Nephron progenitor cell (in vitro differentiated cells): ENCODE measurements at regions not wholly inside any gene's neighbourhood (a gene's known extent, or its start where the extent isn't known, plus 50 kb on each side); places are given as distances from the start of the nearest gene placed in this dataset.

ENCODE experiments used
- DNase-seq: peaks from one replicate; pipeline ENCODE4 v3.0.0; 2021
- H3K27ac Mint-ChIP-seq: 2 replicates; pipeline ENCODE4 v1.8.0; 2021; ENCODE audit warnings: mild to moderate bottlenecking, moderate library complexity, mixed read lengths
- H3K27me3 Mint-ChIP-seq: 2 replicates; pipeline ENCODE4 v1.8.0; 2021; ENCODE audit warnings: mild to moderate bottlenecking, low read depth, mixed read lengths; ENCODE audit not compliant: poor library complexity
- H3K36me3 Mint-ChIP-seq: 2 replicates; pipeline ENCODE4 v1.8.0; 2021; ENCODE audit warnings: low read depth, mixed read lengths
- H3K4me1 Mint-ChIP-seq: 2 replicates; pipeline ENCODE4 v1.8.0; 2021; ENCODE audit warnings: mixed read lengths
- H3K4me3 Mint-ChIP-seq: 2 replicates; pipeline ENCODE4 v1.8.0; 2021; ENCODE audit warnings: mild to moderate bottlenecking, moderate library complexity, mixed read lengths
- H3K9me3 Mint-ChIP-seq: 2 replicates; pipeline ENCODE4 v1.8.0; 2021; ENCODE audit warnings: mild to moderate bottlenecking, moderate library complexity, mixed read lengths
- TF ChIP-seq, protein P1 (sequence below): fragments of 200-600 bp; sonication (generic); IDR thresholded peaks from 2 replicates; pipeline ENCODE4 v1.5.0; 2021; ENCODE audit warnings: antibody characterized with exemption

DNA sequence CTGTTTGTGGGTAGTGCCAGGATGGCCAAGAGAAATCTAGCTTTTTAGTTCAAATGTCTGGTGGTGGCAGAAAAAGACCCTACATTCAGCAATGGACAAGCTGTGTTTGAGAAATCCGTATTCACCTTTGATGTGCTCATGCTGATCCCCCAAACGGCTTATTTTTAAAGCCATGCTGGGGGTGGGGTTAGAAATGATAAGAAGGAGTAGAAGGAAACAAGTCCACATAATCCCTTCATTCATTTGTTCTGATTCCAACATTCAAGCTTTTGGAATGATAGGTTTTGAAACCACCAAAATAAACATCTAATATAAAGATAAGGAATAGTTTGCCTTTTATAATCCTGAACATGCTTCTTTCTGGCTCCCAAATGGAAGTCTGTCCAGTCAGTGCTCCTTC lies 92.0 kb upstream of the DKK2 start:
- Mint-ChIP-seq H3K9me3 (no peaks in the 10 kb centered on the region), H3K36me3 (no peaks in the 10 kb centered on the region), H3K4me1 (peaks cover 5% of the 10 kb centered on the region), H3K4me3 (no peak overlapping the region), H3K27ac (no peak overlapping the region), H3K27me3 (no peaks in the 10 kb centered on the region)
- TF ChIP-seq, protein P1, sequence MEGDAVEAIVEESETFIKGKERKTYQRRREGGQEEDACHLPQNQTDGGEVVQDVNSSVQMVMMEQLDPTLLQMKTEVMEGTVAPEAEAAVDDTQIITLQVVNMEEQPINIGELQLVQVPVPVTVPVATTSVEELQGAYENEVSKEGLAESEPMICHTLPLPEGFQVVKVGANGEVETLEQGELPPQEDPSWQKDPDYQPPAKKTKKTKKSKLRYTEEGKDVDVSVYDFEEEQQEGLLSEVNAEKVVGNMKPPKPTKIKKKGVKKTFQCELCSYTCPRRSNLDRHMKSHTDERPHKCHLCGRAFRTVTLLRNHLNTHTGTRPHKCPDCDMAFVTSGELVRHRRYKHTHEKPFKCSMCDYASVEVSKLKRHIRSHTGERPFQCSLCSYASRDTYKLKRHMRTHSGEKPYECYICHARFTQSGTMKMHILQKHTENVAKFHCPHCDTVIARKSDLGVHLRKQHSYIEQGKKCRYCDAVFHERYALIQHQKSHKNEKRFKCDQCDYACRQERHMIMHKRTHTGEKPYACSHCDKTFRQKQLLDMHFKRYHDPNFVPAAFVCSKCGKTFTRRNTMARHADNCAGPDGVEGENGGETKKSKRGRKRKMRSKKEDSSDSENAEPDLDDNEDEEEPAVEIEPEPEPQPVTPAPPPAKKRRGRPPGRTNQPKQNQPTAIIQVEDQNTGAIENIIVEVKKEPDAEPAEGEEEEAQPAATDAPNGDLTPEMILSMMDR: no peak
- no peak for DNase-seq

DNA sequence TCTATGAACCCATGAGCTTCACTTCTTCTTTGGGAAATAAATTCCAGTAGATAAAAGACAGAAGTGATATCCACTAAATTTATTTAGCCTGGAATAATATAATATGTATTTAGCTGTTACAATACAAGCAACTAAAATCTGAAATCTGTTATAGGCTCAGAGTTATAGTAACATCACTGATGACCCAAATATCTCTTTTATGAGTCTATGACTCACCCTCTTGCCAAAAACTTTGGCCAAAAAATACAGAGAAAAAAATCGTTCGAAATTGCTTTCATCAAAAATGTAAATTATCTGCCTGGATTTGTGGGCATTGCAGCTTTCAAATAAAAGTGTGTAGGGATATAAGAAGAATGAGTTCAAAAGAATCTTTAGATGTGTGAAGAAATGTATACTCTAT lies 89.4 kb upstream of the DKK2 start:
- no peak overlapping the region for H3K27ac Mint-ChIP-seq
- TF ChIP-seq, protein P1: no peak
- H3K4me1 Mint-ChIP-seq: peaks cover 15% of the 10 kb centered on the region

DNA sequence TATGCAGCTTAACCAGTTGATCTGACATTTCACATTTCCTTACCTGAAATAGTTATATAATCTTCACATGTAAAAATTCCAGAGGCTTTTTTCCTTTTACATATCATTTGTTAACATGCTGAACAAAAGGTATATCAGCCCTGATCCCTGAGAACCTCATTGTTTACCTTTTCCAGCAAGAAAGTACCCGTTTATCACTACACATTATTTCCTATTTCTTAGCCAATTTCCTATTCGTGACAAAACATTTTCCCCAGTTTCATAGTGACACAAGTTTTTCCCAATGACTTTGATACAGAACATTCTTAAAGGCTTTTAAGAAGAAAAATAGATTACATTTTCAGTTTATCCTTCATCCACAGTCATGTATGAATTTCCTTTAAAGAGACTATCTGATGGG lies 86.6 kb upstream of the DKK2 start:
- DNase-seq: no peak
- Mint-ChIP-seq H3K36me3 (no peaks in the 10 kb centered on the region), H3K27ac (no peak overlapping the region), H3K4me3 (no peak overlapping the region), H3K27me3 (no peaks in the 10 kb centered on the region), H3K4me1 (peaks cover 19% of the 10 kb centered on the region), H3K9me3 (no peaks in the 10 kb centered on the region)
- TF ChIP-seq, protein P1: no peak

More for the DNA sequence above, 89.4 kb upstream of the DKK2 start:
- DNase-seq: no peak
- Mint-ChIP-seq H3K9me3 (no peaks in the 10 kb centered on the region), H3K4me3 (no peak overlapping the region), H3K27me3 (no peaks in the 10 kb centered on the region), H3K36me3 (no peaks in the 10 kb centered on the region)

DNA sequence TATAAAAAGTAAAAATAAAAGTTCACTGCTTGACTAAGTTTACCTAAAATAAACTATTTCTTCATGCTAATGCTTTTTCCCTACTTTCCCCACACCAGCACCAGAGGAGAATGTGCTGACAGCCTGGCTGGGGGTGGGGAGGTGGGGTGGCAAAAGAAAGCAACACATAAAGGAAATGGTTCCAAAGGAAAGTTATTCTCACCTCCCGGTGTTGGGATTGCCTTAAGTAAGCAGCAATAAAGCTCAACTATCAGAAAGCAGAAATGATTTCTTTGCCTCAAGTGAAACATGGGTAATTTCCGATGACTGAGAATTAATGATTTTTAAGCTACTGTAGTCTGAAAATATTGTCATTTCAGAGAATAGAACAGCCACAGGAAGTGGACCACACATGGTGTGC lies 84.5 kb upstream of the DKK2 start:
- no peak overlapping the region for H3K4me3 Mint-ChIP-seq
- peaks cover 19% of the 10 kb centered on the region for H3K4me1 Mint-ChIP-seq
- H3K27ac Mint-ChIP-seq: peak overlapping the region; percentile 90
- DNase-seq: no peak
- H3K27me3 Mint-ChIP-seq: no peaks in the 10 kb centered on the region
- peaks cover 3% of the 10 kb centered on the region for H3K36me3 Mint-ChIP-seq
- TF ChIP-seq, protein P1: no peak
- peaks cover 7% of the 10 kb centered on the region for H3K9me3 Mint-ChIP-seq

DNA sequence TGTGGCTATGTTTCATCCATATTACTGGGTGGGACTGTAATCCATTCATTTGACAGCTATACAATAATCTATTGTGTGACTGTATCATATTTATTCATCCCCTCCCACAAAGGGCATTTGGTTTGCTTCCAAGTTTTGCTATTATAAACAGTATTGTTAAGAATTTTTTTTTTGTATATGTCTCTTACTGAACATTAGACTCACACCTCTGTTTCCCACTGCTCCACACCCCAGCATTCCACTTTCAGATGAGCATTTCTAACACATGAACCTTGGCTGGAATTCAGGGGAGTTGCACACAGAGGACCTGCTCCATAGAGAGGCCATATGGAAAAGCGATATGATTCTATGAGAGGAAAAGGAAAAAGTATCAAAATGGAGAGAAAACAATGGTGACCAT lies 81.6 kb upstream of the DKK2 start:
- H3K4me3 Mint-ChIP-seq: no peak overlapping the region
- peaks cover 19% of the 10 kb centered on the region for H3K4me1 Mint-ChIP-seq
- no peak overlapping the region for H3K27ac Mint-ChIP-seq
- peaks cover 3% of the 10 kb centered on the region for H3K36me3 Mint-ChIP-seq
- peaks cover 17% of the 10 kb centered on the region for H3K9me3 Mint-ChIP-seq
- no peak for DNase-seq
- TF ChIP-seq, protein P1: no peak
- no peaks in the 10 kb centered on the region for H3K27me3 Mint-ChIP-seq

DNA sequence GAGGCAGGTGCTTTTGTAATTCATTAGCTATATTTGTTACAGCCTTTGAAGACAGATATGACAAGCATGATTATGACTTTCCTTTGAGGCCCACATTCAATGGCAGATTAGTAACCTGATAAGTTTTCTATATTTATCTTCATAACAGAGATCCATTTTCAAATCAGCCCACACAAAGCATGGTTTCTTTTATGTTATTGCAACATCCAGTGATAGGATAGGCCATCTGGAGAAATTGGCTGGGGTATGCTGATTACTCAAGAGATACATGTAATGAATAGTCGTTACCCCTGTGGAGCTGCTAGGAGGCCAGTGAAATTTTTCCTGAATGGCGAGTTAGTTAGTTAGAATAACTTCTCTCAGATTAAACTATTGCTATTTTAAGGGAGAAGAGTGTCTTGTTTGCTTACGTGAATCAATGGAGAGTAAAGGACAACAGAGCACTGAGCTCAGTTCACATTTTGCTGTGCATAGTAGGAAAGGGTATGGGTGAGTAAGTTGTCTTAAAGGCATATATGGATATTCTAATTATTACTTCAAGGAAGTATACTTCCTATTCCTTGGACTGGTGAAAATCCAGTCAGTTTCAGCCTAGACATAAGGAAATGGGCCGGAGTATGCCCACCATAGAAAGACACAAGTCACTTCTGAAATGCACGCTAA lies 79.2 kb upstream of the DKK2 start:
- no peak overlapping the region for H3K27ac Mint-ChIP-seq
- no peak overlapping the region for H3K4me3 Mint-ChIP-seq
- H3K27me3 Mint-ChIP-seq: no peaks in the 10 kb centered on the region
- peaks cover 10% of the 10 kb centered on the region for H3K36me3 Mint-ChIP-seq
- TF ChIP-seq, protein P1: no peak
- H3K9me3 Mint-ChIP-seq: peaks cover 38% of the 10 kb centered on the region
- DNase-seq: no peak
- peaks cover 7% of the 10 kb centered on the region for H3K4me1 Mint-ChIP-seq
